CD4-positive, alpha-beta T cell treated with Interferon alpha-2 for 1 hour (primary cell): ENCODE measurements at regions not wholly inside any gene's neighbourhood (a gene's known extent, or its start where the extent isn't known, plus 50 kb on each side); places are given as distances from the start of the nearest gene placed in this dataset.
"Not testable (repeated sequence)": the region's sequence is repeated elsewhere in the genome, so short reads cannot be mapped to it uniquely, and the experiment has no call there.

Source experiments
- DNase-seq, 2 donors: peaks; one replicate each; pipeline ENCODE4 v3.0.0-alpha.2; 2020 to 2022

- DNase-seq = no peak
Observed at GRCh38 chr5:37957218-37957617, 117.4 kb upstream of the GDNF start.

DNA sequence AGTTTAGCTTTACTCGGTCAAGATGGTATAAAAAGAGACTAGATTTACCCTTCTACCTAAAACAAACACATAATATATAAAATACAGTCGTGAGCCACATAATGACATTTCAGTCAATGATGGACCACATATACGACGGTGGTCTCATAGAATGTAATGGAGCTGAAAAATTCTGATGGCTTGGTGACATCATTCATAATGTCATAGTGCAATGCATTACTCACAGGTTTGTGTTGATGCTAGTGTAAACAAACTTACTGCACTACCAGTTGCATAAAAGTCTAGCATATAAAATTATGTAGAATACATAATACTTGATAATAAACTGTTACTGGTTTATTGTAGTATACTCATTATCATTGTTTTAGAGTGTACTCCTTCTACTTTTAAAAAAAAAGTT is 115.9 kb upstream of the GDNF start:
- no peak for DNase-seq

DNA sequence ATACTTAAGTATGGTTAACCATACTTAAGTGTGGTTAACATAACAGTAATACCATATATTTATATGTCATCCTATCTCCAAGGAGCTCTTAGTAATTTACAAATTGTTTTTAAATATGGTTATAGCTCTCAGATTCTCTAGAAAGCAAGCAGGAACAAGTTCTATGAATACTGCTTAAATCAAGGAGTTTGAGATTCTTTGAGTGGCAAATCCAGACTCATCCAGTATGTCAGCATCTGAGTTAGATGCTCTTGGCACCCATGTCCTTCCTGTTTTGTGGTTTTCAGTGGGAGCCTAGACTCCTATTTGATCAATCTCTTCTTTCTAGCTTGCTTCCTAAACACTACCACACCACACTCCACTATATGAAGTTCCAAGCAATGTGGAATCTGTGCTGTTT is 114.7 kb upstream of the GDNF start:
- no peak for DNase-seq

- no peak for DNase-seq
Observed at GRCh38 chr5:37951946-37952721, 112.3 kb upstream of the GDNF start.

DNA sequence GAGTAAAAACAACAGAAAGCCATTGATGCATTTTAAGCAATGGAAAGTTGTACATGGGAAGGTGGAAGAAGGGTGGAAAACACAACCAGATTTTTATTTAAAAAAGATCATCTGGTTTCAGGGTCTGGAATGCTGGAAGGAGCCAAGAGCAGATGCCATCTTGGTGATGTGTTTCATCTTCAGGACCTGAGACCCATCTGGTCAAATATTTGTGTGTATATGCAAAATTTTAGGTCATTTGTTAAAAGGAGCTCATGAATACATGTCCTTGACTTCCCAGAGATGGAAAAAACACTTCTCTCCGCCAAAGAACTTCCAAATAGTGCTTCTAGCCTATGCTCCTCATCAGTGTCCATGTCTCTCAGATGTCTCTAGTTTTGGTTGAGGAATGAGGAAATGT is 110.6 kb upstream of the GDNF start:
- no peak for DNase-seq

GRCh38 chr5:37945446-37945845 is 105.6 kb upstream of the GDNF start:
- no peak for DNase-seq

DNA sequence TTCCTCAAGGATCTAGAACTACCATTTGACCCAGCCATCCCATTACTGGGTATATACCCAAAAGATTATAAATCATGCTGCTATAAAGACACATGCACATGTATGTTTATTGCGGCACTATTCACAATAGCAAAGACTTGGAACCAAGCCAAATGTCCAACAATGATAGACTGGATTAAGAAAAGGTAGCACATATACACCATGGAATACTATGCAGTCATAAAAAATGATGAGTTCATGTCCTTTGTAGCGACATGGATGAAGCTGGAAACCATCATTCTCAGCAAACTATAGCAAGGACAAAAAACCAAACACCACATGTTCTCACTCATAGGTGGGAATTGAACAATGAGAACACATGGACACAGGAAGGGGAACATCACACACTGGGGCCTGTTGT is 103.3 kb upstream of the GDNF start:
- not testable (repeated sequence) for DNase-seq

- DNase-seq = no peak
Observed at GRCh38 chr5:37940931-37941623, 101.2 kb upstream of the GDNF start.

DNA sequence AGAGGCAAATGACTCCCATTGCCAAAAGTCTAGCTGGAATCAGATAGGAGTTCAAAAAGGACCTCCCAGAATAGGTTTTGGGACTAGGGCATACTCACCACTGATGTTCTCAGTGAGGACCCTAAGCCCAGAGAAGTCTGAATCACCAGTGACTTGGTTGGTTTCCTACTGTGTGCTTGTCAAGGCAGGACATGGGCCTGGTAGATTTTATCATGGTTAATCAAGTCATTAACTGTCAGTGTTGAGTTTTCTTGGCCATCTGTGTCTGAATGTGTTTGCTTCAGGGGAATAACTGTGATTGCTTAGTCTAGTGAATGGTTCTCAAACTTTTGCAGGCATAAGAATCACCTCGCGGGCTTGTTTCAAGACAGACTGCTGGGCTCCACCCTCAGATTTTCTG is 99.0 kb upstream of the GDNF start:
- no peak for DNase-seq

- no peak for DNase-seq
Observed at GRCh38 chr5:37938076-37938852, 98.4 kb upstream of the GDNF start.

- DNase-seq = no peak
Observed at GRCh38 chr5:37936091-37936490, 96.2 kb upstream of the GDNF start.

GRCh38 chr5:37933576-37933975 is 93.7 kb upstream of the GDNF start:
- no peak for DNase-seq

- DNase-seq = no peak
Observed at GRCh38 chr5:37932450-37932849, 92.6 kb upstream of the GDNF start.

DNA sequence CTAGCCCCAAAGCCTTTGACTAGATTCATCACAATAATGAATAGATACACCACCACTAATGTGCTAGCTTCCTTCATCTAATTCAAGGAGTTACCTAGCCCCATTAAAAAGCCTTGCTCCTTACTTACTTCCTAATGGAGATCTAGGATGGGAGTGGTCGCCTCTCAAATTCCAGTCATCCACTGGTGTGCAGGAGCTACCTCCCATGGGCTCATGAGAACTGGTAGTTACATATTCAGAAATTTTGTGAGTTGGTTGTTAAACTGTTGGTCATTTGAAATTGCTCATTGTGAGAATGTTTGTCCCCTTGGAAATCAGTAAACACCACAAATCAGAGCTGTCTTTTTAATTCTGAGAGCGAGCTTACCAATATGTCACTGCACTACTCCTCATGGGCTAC is 91.7 kb upstream of the GDNF start:
- no peak for DNase-seq

- no peak for DNase-seq
Observed at GRCh38 chr5:37930350-37930749, 90.5 kb upstream of the GDNF start.

GRCh38 chr5:37929791-37930190 is 90.0 kb upstream of the GDNF start:
- DNase-seq = no peak

GRCh38 chr5:37927753-37928152 is 87.9 kb upstream of the GDNF start:
- DNase-seq = not testable (repeated sequence)

- no peak for DNase-seq
Observed at GRCh38 chr5:37926732-37927131, 86.9 kb upstream of the GDNF start.

DNA sequence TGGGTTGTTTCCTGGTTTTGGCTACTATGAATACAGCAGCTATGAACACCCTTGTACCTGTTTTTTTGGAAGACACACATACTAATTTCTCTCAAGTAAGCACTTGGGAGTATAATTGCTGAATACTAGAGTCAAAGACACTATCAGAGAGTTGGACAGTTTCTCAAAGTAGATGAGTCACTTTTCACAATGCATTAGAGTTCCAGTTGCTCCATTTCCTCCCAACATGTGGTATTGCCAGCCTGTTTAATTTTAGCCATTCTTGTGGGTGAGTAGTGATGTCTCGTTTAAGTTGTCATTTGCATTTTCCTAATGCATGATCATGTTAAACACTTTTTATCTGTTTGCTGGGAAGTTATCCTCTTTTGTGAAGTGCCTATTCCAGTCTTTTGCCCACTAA is 81.6 kb upstream of the GDNF start:
- no peak for DNase-seq

DNA sequence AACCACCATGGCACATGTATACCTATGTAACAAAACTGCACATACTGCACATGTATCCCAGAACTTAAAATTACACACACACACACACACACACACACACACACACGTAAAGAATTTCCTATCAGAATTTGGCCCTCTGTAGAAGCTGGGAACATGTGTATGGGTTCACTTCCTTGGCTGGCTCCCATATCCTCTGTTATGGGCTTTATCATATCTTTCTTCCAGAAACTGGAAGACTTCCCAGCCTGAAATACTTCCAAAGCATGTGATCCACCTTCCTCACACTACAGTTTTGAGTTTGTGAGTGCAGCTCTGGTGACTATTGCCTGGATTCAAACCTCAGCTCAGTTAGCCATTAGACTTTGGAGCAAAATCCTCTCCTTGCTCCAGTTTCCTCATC is 78.6 kb upstream of the GDNF start:
- DNase-seq = no peak

- no peak for DNase-seq
Observed at GRCh38 chr5:37916525-37916924, 76.7 kb upstream of the GDNF start.

DNA sequence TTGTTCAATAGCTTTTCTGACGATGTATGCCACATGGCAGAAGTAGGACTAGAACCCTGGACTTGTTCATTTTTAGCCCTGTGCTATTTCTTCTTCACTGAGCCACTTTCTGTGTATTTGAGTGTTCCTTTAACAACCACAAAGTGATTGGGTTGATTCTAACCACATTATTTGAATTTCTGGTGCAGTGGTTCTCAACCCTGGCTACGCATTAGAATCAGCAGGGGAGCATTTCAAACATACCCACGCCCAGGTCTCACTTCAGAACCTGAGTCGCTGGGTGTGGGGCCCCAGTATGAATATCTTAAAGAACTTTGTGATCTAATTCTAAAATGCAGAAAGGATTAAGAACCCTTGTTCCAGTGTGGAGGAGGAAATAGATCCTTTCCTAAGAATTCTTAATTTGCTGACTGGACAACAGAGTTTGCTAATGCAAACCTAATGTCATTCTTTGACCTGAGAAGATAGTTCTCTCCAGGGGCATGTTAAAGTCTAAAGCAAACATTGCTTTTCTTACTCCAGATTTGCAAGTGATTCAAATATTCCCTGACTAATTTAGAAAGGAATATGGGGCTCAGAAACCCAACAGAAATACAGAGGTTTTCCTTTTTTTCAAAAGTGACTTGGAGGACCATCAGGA is 75.4 kb upstream of the GDNF start:
- no peak for DNase-seq

GRCh38 chr5:37909610-37910266 is 69.9 kb upstream of the GDNF start:
- DNase-seq = not testable (repeated sequence)
